Panc1 (cell line): ENCODE measurements at regions not wholly inside any gene's neighbourhood (a gene's known extent, or its start where the extent isn't known, plus 50 kb on each side); places are given as distances from the start of the nearest gene placed in this dataset.
A peak's percentile ranks its signal among the peaks of the same experiment; 100 is the strongest.

Source experiments
- ATAC-seq: fragments of 200-7000 bp; cut with Tn5 transposase; 2 replicates; pipeline ENCODE4 v1.9.1; 2020; ENCODE audit warnings: mild to moderate bottlenecking, moderate library complexity
- BruUV-seq: library from RNA; stranded (reverse); fragments of 400-500 nt; replicated peaks from 2 replicates; lab custom pipeline; 2021; lab: Mats Ljungman, UMichigan
- CTCF ChIA-PET: fragments of 300-600 bp; sonication (Branson Sonifier 250); formaldehyde crosslinking; loops from one replicate; lab custom pipeline; 2022; ENCODE audit warnings: antibody characterized with exemption; lab: Charles Lee
- POLR2A ChIA-PET: fragments of 300-600 bp; sonication (Branson Sonifier 250); formaldehyde crosslinking; loops from one replicate; lab custom pipeline; 2022; ENCODE audit warnings: antibody characterized with exemption; lab: Charles Lee
- DNase-seq: peaks from one replicate; pipeline ENCODE4 v3.0.0-alpha.2; 2010; ENCODE audit warnings: low read depth, low spot score
- H3K27ac ChIP-seq: 2 replicates; pipeline ENCODE4 v1.5.1; 2011; ENCODE audit warnings: mild to moderate bottlenecking, low read length, inconsistent platforms
- H3K27me3 ChIP-seq: fragments of 200-500 bp; sonication (Bioruptor generic); 2 replicates; pipeline ENCODE4 v1.6.0; 2014; ENCODE audit warnings: low read length, inconsistent platforms; ENCODE audit not compliant: control insufficient read depth, insufficient read depth
- H3K36me3 ChIP-seq: fragments of 200-500 bp; sonication (Bioruptor generic); 2 replicates; pipeline ENCODE4 v1.5.1; 2014; ENCODE audit warnings: inconsistent platforms, mild to moderate bottlenecking, low read length, moderate library complexity; ENCODE audit not compliant: control insufficient read depth, insufficient read depth
- H3K4me1 ChIP-seq: 2 replicates; pipeline ENCODE4 v1.5.1; 2011; ENCODE audit warnings: inconsistent platforms, mild to moderate bottlenecking, low read length, moderate library complexity; ENCODE audit not compliant: control insufficient read depth, insufficient read depth
- H3K4me3 ChIP-seq, 2 experiments: 2 replicates each; pipeline ENCODE4 v1.5.1; 2011 to 2012; ENCODE audit warnings: low read depth in 2 of 2, low read length in 2 of 2, mild to moderate bottlenecking in 2 of 2, inconsistent platforms in 1 of 2, moderate library complexity in 1 of 2
- H3K9me3 ChIP-seq: fragments of 200-500 bp; sonication (Bioruptor generic); 2 replicates; pipeline ENCODE4 v1.5.1; 2014; ENCODE audit warnings: low read depth, mild to moderate bottlenecking, inconsistent platforms, low read length, moderate library complexity; ENCODE audit not compliant: control insufficient read depth, insufficient read depth
- POLR2AphosphoS5 ChIP-seq: IDR thresholded peaks from 2 replicates; pipeline ENCODE4 v1.6.1; 2012; ENCODE audit warnings: mild to moderate bottlenecking, low read depth, low read length, moderate library complexity
- SIN3A ChIP-seq: IDR thresholded peaks from 2 replicates; pipeline ENCODE4 v1.6.1; 2012; ENCODE audit warnings: low read depth, mild to moderate bottlenecking, low read length, moderate library complexity, borderline replicate concordance; ENCODE audit not compliant: insufficient read depth
- TCF7L2 ChIP-seq: IDR thresholded peaks from 2 replicates; pipeline ENCODE4 v1.6.1; 2011; ENCODE audit warnings: mild to moderate bottlenecking, low read depth, low read length, inconsistent platforms
- in situ Hi-C: cut with HindIII; loops from 2 replicates; pipeline ENCODE4 v1.10.0; 2016; ENCODE audit warnings: low sequenced_read_pairs, low pct_unique_long_range_greater_than_20kb
- intact Hi-C: fragments of 100-400 bp; cut with micrococcal nuclease; formaldehyde crosslinking; loops from one replicate; pipeline ENCODE4 v1.10.0; 2022; ENCODE audit not compliant: unreplicated experiment
- TF ChIP-seq, protein P1 (sequence below): fragments of 450-650 bp; IDR thresholded peaks from 2 replicates; pipeline ENCODE4 v1.5.1; 2017; ENCODE audit warnings: mild to moderate bottlenecking
- TF ChIP-seq, protein P2 (sequence below), 2 experiments: IDR thresholded peaks; 2 replicates each; pipeline ENCODE4 v1.6.1; 2011 to 2012; ENCODE audit warnings: low read depth in 2 of 2, control low read depth in 1 of 2, low read length in 1 of 2, mild to moderate bottlenecking in 1 of 2, moderate library complexity in 1 of 2; ENCODE audit not compliant: insufficient read depth in 1 of 2

DNA sequence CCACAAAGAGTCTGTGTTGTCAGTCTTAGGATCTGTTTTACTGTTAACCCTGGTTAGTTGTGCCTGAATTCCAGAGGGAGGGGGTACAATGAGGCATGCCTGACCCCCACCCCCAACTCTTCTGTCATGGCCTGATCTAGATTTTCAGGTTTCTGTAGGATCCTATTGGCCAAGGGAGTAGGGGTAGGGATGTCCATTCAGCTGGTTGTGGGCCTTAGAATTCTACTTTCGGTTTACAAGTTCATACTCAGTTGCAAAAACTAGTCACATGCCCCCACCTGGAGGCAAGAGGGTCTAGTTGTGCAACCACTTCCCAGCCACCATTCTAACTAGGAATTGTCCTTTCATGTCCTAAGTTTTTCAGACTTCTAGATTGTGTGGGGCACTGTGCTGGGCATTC lies 94.3 kb upstream of the MBNL2 start:
- Histone ChIP-seq H3K27ac (peak overlapping the region; percentile 96), H3K27me3 (no peaks in the 10 kb centered on the region), H3K4me3 (no peak overlapping the region), H3K4me1 (peaks cover 39% of the 10 kb centered on the region), H3K36me3 (no peaks in the 10 kb centered on the region), H3K9me3 (no peaks in the 10 kb centered on the region)
- POLR2A ChIA-PET, result no interaction called here
- CTCF ChIA-PET, result no interaction called here
- intact Hi-C loops, result no loop called here
- no TSS peak for BruUV-seq
- in situ Hi-C loops, result no loop called here
- TF ChIP-seq POLR2AphosphoS5 (no peak), TCF7L2 (no peak), SIN3A (no peak)
- TF ChIP-seq, protein P1, sequence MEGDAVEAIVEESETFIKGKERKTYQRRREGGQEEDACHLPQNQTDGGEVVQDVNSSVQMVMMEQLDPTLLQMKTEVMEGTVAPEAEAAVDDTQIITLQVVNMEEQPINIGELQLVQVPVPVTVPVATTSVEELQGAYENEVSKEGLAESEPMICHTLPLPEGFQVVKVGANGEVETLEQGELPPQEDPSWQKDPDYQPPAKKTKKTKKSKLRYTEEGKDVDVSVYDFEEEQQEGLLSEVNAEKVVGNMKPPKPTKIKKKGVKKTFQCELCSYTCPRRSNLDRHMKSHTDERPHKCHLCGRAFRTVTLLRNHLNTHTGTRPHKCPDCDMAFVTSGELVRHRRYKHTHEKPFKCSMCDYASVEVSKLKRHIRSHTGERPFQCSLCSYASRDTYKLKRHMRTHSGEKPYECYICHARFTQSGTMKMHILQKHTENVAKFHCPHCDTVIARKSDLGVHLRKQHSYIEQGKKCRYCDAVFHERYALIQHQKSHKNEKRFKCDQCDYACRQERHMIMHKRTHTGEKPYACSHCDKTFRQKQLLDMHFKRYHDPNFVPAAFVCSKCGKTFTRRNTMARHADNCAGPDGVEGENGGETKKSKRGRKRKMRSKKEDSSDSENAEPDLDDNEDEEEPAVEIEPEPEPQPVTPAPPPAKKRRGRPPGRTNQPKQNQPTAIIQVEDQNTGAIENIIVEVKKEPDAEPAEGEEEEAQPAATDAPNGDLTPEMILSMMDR, result no peak
- TF ChIP-seq, protein P2, sequence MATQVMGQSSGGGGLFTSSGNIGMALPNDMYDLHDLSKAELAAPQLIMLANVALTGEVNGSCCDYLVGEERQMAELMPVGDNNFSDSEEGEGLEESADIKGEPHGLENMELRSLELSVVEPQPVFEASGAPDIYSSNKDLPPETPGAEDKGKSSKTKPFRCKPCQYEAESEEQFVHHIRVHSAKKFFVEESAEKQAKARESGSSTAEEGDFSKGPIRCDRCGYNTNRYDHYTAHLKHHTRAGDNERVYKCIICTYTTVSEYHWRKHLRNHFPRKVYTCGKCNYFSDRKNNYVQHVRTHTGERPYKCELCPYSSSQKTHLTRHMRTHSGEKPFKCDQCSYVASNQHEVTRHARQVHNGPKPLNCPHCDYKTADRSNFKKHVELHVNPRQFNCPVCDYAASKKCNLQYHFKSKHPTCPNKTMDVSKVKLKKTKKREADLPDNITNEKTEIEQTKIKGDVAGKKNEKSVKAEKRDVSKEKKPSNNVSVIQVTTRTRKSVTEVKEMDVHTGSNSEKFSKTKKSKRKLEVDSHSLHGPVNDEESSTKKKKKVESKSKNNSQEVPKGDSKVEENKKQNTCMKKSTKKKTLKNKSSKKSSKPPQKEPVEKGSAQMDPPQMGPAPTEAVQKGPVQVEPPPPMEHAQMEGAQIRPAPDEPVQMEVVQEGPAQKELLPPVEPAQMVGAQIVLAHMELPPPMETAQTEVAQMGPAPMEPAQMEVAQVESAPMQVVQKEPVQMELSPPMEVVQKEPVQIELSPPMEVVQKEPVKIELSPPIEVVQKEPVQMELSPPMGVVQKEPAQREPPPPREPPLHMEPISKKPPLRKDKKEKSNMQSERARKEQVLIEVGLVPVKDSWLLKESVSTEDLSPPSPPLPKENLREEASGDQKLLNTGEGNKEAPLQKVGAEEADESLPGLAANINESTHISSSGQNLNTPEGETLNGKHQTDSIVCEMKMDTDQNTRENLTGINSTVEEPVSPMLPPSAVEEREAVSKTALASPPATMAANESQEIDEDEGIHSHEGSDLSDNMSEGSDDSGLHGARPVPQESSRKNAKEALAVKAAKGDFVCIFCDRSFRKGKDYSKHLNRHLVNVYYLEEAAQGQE (IDR thresholded peaks at IDR 0.05; ENCODE audit: insufficient read depth in 1 of 2, low read depth in 2 of 2, low read length in 1 of 2), result no peak
- DNase-seq (no peak), ATAC-seq (no peak; the same call in 1 of the 2 replicates)

DNA sequence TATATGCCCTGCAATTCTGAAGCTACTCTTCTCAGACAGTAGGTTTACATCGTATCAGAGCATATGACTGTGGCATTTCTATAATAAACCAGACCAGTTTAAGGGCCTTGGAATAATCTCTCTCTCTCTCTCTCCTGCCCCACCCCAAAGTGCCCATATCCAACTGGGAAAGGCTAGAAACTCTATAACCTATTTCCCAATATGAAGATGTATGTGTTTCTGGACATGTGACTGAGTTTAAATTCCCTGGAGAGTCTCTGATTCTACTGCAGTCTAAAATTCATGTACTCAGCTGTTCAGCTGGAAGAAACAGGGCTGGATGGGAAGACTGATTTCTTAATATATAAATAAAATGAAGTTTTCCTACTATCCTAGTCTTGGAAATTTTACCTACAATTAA lies 91.9 kb upstream of the MBNL2 start:
- POLR2A ChIA-PET, result no interaction called here
- DNase-seq (no peak), ATAC-seq (no peak)
- CTCF ChIA-PET, result no interaction called here
- intact Hi-C loops, result no loop called here
- in situ Hi-C loops, result no loop called here
- Histone ChIP-seq H3K4me1 (peaks cover 37% of the 10 kb centered on the region), H3K36me3 (no peaks in the 10 kb centered on the region), H3K9me3 (no peaks in the 10 kb centered on the region), H3K4me3 (no peak overlapping the region), H3K27me3 (no peaks in the 10 kb centered on the region), H3K27ac (peak overlapping the region; percentile 96)
- TF ChIP-seq, protein P2 (IDR thresholded peaks at IDR 0.05; ENCODE audit: insufficient read depth in 1 of 2, low read depth in 2 of 2, low read length in 1 of 2), result no peak
- no peak for TF ChIP-seq TCF7L2
- TF ChIP-seq, protein P1, result no peak
- no peak for TF ChIP-seq POLR2AphosphoS5
- TF ChIP-seq SIN3A, result no peak
- BruUV-seq, result no TSS peak
